T-cell (primary cell): ENCODE measurements at regions not wholly inside any gene's neighbourhood (a gene's known extent, or its start where the extent isn't known, plus 50 kb on each side); places are given as distances from the start of the nearest gene placed in this dataset.

Source experiments
- ATAC-seq, 4 experiments: fragments of 200-7000 bp in 3 of 4; fragments of 150-1000 bp in 1 of 4; cut with Tn5 transposase; replicated peaks in 1 of 4; 1 replicate in 3 of 4; 2 replicates in 1 of 4; pipeline ENCODE4 v1.10.0; 2021; ENCODE audit warnings: moderate library complexity in 3 of 4, mild to moderate bottlenecking in 2 of 4, moderate number of reproducible peaks in 1 of 4
- CTCF ChIA-PET, 2 donors: fragments of 300-600 bp; sonication (Branson Sonifier 250); formaldehyde crosslinking; loops; one replicate each; lab custom pipeline; 2022; ENCODE audit warnings: antibody characterized with exemption in 2 of 2; lab: Charles Lee
- POLR2A ChIA-PET, 2 donors: fragments of 300-600 bp; sonication (Branson Sonifier 250); formaldehyde crosslinking; loops; one replicate each; lab custom pipeline; 2022; ENCODE audit warnings: antibody characterized with exemption in 2 of 2; lab: Charles Lee
- DNase-seq, 35 experiments: peaks; one replicate each; pipeline versions ENCODE4 v3.0.0 to v3.0.0-alpha.2; 2013 to 2023
- H3K27ac ChIP-seq: one replicate; pipeline ENCODE4 v1.5.1; 2013; ENCODE audit warnings: low read length
- H3K27me3 ChIP-seq, 2 experiments: replicated peaks in 1 of 2; 1 replicate in 1 of 2; 2 replicates in 1 of 2; pipeline versions ENCODE4 v1.6.1 to v1.7.0; 2013; ENCODE audit warnings: low read length in 1 of 2, mixed read lengths in 1 of 2; ENCODE audit not compliant: control insufficient read depth in 2 of 2, insufficient read depth in 2 of 2; ENCODE audit errors: extremely low read depth in 1 of 2
- H3K36me3 ChIP-seq, 2 donors: 1 replicate in 1 of 2; 2 replicates in 1 of 2; pipeline versions ENCODE4 v1.6.1 to v1.7.0; 2013; ENCODE audit warnings: low read length in 1 of 2; ENCODE audit not compliant: control insufficient read depth in 2 of 2, insufficient read depth in 1 of 2; ENCODE audit errors: extremely low read depth in 1 of 2
- H3K4me1 ChIP-seq, 2 experiments: 1 replicate in 1 of 2; 2 replicates in 1 of 2; pipeline versions ENCODE4 v1.6.1 to v1.7.0; 2013; ENCODE audit warnings: low read length in 2 of 2, mixed read lengths in 1 of 2; ENCODE audit not compliant: insufficient read depth in 2 of 2, control insufficient read depth in 1 of 2; ENCODE audit errors: extremely low read depth in 1 of 2
- H3K4me3 ChIP-seq, 2 donors: 1 replicate in 1 of 2; 2 replicates in 1 of 2; pipeline versions ENCODE4 v1.5.1 to v1.7.0; 2013; ENCODE audit warnings: mild to moderate bottlenecking in 2 of 2, low read length in 1 of 2, moderate library complexity in 1 of 2; ENCODE audit not compliant: control insufficient read depth in 1 of 2; ENCODE audit errors: extremely low read depth in 1 of 2
- H3K9me3 ChIP-seq: 2 replicates; pipeline ENCODE4 v1.7.0; 2013
- H3K27ac Mint-ChIP-seq, 2 donors: one replicate each; pipeline ENCODE4 v1.8.0; 2020 to 2021; ENCODE audit warnings: mild to moderate bottlenecking in 2 of 2, mixed read lengths in 2 of 2
- H3K27me3 Mint-ChIP-seq, 2 donors: one replicate each; pipeline ENCODE4 v1.8.0; 2021 to 2022; ENCODE audit warnings: mixed read lengths in 2 of 2
- H3K36me3 Mint-ChIP-seq: one replicate; pipeline ENCODE4 v1.8.0; 2021; ENCODE audit warnings: mixed read lengths
- H3K4me1 Mint-ChIP-seq, 3 donors: one replicate each; pipeline ENCODE4 v1.8.0; 2020 to 2022; ENCODE audit warnings: mixed read lengths in 3 of 3, mild to moderate bottlenecking in 1 of 3
- H3K4me3 Mint-ChIP-seq, 3 donors: one replicate each; pipeline ENCODE4 v1.8.0; 2020 to 2022; ENCODE audit warnings: mild to moderate bottlenecking in 3 of 3, mixed read lengths in 3 of 3, moderate library complexity in 3 of 3
- H3K9me3 Mint-ChIP-seq, 3 donors: one replicate each; pipeline ENCODE4 v1.8.0; 2020 to 2022; ENCODE audit warnings: mixed read lengths in 3 of 3
- WGBS: methylation state at CpG from one replicate; pipeline ENCODE4 v1.1.5; 2013; ENCODE audit warnings: missing lambda C conversion rate; ENCODE audit not compliant: insufficient coverage; 5-methylcytosine and 5-hydroxymethylcytosine counted together

GRCh38 chr13:80239116-80239515 lies 101.8 kb downstream of the SPRY2 start:
- no peak overlapping the region for H3K27ac ChIP-seq
- no peaks in the 10 kb centered on the region for H3K27me3 ChIP-seq
- DNase-seq = no peak
- Mint-ChIP-seq H3K4me3 (no peak overlapping the region), H3K36me3 (no peaks in the 10 kb centered on the region), H3K9me3 (no peaks in the 10 kb centered on the region), H3K4me1 (no peaks in the 10 kb centered on the region), H3K27ac (no peak overlapping the region), H3K27me3 (peaks cover 0 to 3% of the 10 kb centered on the region in 2 donors)
- ChIA-PET CTCF (no interaction called here), POLR2A (no interaction called here)
- ATAC-seq = no peak
- H3K4me3 ChIP-seq = no peak overlapping the region
- H3K4me1 ChIP-seq = no peaks in the 10 kb centered on the region
- no peaks in the 10 kb centered on the region for H3K36me3 ChIP-seq
- no peaks in the 10 kb centered on the region for H3K9me3 ChIP-seq

- Histone ChIP-seq H3K27me3 (no peaks in the 10 kb centered on the region), H3K4me3 (no peak overlapping the region), H3K4me1 (no peaks in the 10 kb centered on the region), H3K9me3 (no peaks in the 10 kb centered on the region), H3K36me3 (no peaks in the 10 kb centered on the region), H3K27ac (no peak overlapping the region)
- no peaks in the 10 kb centered on the region for H3K36me3 Mint-ChIP-seq
- no peaks in the 10 kb centered on the region for H3K9me3 Mint-ChIP-seq
- H3K27ac Mint-ChIP-seq = no peak overlapping the region
- no peak for ATAC-seq
- H3K4me3 Mint-ChIP-seq = no peak overlapping the region
- ChIA-PET POLR2A (interaction anchor here in 1 of 2 donors (0.7 kb wide), 1 partner anchor 81 kb away, joined by 10 read pairs; no protein-coding TSS in a partner anchor), CTCF (no interaction called here)
- H3K27me3 Mint-ChIP-seq = peaks cover 0 to 3% of the 10 kb centered on the region in 2 donors
- H3K4me1 Mint-ChIP-seq = no peaks in the 10 kb centered on the region
- DNase-seq = no peak
Observed at GRCh38 chr13:80237646-80238045, 103.3 kb downstream of the SPRY2 start.

- Mint-ChIP-seq H3K4me3 (no peak overlapping the region), H3K36me3 (no peaks in the 10 kb centered on the region), H3K9me3 (no peaks in the 10 kb centered on the region), H3K27me3 (peaks cover 0 to 3% of the 10 kb centered on the region in 2 donors), H3K27ac (no peak overlapping the region), H3K4me1 (no peaks in the 10 kb centered on the region)
- POLR2A ChIA-PET = no interaction called here
- DNase-seq (no peak), ATAC-seq (no peak)
- no CpG with 5 or more reads among the region's 4 CpGs for WGBS
- Histone ChIP-seq H3K9me3 (no peaks in the 10 kb centered on the region), H3K4me1 (no peaks in the 10 kb centered on the region), H3K4me3 (no peak overlapping the region), H3K27ac (no peak overlapping the region), H3K36me3 (no peaks in the 10 kb centered on the region), H3K27me3 (no peaks in the 10 kb centered on the region)
- CTCF ChIA-PET = no interaction called here
Observed at GRCh38 chr13:80235967-80236302, 105.0 kb downstream of the SPRY2 start.

GRCh38 chr13:80235166-80235966 lies 105.6 kb downstream of the SPRY2 start:
- Histone ChIP-seq H3K36me3 (no peaks in the 10 kb centered on the region), H3K27me3 (no peaks in the 10 kb centered on the region), H3K4me1 (no peaks in the 10 kb centered on the region), H3K27ac (no peak overlapping the region), H3K9me3 (no peaks in the 10 kb centered on the region), H3K4me3 (no peak overlapping the region)
- no peak for DNase-seq
- ChIA-PET POLR2A (no interaction called here), CTCF (no interaction called here)
- H3K9me3 Mint-ChIP-seq = no peaks in the 10 kb centered on the region
- no peaks in the 10 kb centered on the region for H3K36me3 Mint-ChIP-seq
- ATAC-seq = no peak
- no peak overlapping the region for H3K4me3 Mint-ChIP-seq
- peaks cover 0 to 3% of the 10 kb centered on the region in 2 donors for H3K27me3 Mint-ChIP-seq
- WGBS = 38% methylated on average over 3 of the region's 10 CpGs
- no peaks in the 10 kb centered on the region for H3K4me1 Mint-ChIP-seq
- no peak overlapping the region for H3K27ac Mint-ChIP-seq

- Histone ChIP-seq H3K4me1 (no peaks in the 10 kb centered on the region), H3K9me3 (no peaks in the 10 kb centered on the region), H3K36me3 (no peaks in the 10 kb centered on the region), H3K4me3 (no peak overlapping the region), H3K27me3 (no peaks in the 10 kb centered on the region), H3K27ac (no peak overlapping the region)
- H3K27me3 Mint-ChIP-seq = peaks cover 0 to 3% of the 10 kb centered on the region in 2 donors
- no peaks in the 10 kb centered on the region for H3K9me3 Mint-ChIP-seq
- ATAC-seq (no peak), DNase-seq (no peak)
- no peaks in the 10 kb centered on the region for H3K4me1 Mint-ChIP-seq
- whole genome bisulfite sequencing = no CpG with 5 or more reads among the region's 2 CpGs
- no peak overlapping the region for H3K27ac Mint-ChIP-seq
- H3K4me3 Mint-ChIP-seq = no peak overlapping the region
- ChIA-PET POLR2A (no interaction called here), CTCF (no interaction called here)
- no peaks in the 10 kb centered on the region for H3K36me3 Mint-ChIP-seq
Observed at GRCh38 chr13:80227645-80228044, 113.3 kb downstream of the SPRY2 start.

- ChIA-PET CTCF (no interaction called here), POLR2A (no interaction called here)
- H3K4me1 Mint-ChIP-seq = no peaks in the 10 kb centered on the region
Observed at GRCh38 chr13:80226645-80227044, 114.3 kb downstream of the SPRY2 start.

GRCh38 chr13:80224468-80224867 lies 116.5 kb downstream of the SPRY2 start:
- H3K4me3 Mint-ChIP-seq = no peak overlapping the region
- H3K27ac Mint-ChIP-seq = no peak overlapping the region
- H3K27me3 ChIP-seq = no peaks in the 10 kb centered on the region
- DNase-seq (no peak), ATAC-seq (no peak)
- H3K27me3 Mint-ChIP-seq = peaks cover 0 to 3% of the 10 kb centered on the region in 2 donors
- no peak overlapping the region for H3K4me3 ChIP-seq
- H3K4me1 Mint-ChIP-seq = no peaks in the 10 kb centered on the region
- no peaks in the 10 kb centered on the region for H3K9me3 Mint-ChIP-seq
- no peaks in the 10 kb centered on the region for H3K9me3 ChIP-seq
- CTCF ChIA-PET = no interaction called here
- H3K36me3 ChIP-seq = no peaks in the 10 kb centered on the region
- POLR2A ChIA-PET = no interaction called here
- H3K27ac ChIP-seq = no peak overlapping the region
- H3K4me1 ChIP-seq = no peaks in the 10 kb centered on the region
- H3K36me3 Mint-ChIP-seq = no peaks in the 10 kb centered on the region

More at GRCh38 chr13:80226645-80227044, 114.3 kb downstream of the SPRY2 start:
- Mint-ChIP-seq H3K9me3 (no peaks in the 10 kb centered on the region), H3K27ac (no peak overlapping the region), H3K36me3 (no peaks in the 10 kb centered on the region), H3K27me3 (peaks cover 0 to 3% of the 10 kb centered on the region in 2 donors), H3K4me3 (no peak overlapping the region)
- DNase-seq = no peak
- no peaks in the 10 kb centered on the region for H3K4me1 ChIP-seq
- no peaks in the 10 kb centered on the region for H3K9me3 ChIP-seq
- H3K27ac ChIP-seq = no peak overlapping the region
- no peak for ATAC-seq
- no peaks in the 10 kb centered on the region for H3K36me3 ChIP-seq
- no peaks in the 10 kb centered on the region for H3K27me3 ChIP-seq
- no CpG with 5 or more reads among the region's 2 CpGs for WGBS
- no peak overlapping the region for H3K4me3 ChIP-seq
